ENCODE measurements at regions not wholly inside any gene's neighbourhood (a gene's known extent, or its start where the extent isn't known, plus 50 kb on each side); places are given as distances from the start of the nearest gene placed in this dataset.

DNA sequence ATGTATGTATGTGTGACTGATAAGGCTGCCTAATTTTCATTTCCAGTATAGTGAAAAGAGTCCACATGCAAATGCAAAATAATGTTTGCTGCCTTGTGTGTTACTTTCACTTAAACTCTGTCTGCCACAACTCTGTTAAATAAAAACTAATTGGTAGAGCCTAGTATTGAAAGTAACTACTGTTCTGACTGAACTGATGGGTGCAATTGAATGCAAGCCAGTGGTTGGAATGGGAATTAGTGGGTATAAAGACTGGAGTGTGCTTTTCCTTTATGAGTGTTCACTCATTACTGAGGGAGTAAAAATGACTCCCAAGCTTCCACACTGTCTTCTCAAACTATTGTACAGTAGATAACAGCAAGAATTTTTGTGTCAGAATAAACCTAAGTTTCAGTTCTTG is 571.0 kb downstream of the TMTC2 start:
- TF ChIP-seq, protein P1, sequence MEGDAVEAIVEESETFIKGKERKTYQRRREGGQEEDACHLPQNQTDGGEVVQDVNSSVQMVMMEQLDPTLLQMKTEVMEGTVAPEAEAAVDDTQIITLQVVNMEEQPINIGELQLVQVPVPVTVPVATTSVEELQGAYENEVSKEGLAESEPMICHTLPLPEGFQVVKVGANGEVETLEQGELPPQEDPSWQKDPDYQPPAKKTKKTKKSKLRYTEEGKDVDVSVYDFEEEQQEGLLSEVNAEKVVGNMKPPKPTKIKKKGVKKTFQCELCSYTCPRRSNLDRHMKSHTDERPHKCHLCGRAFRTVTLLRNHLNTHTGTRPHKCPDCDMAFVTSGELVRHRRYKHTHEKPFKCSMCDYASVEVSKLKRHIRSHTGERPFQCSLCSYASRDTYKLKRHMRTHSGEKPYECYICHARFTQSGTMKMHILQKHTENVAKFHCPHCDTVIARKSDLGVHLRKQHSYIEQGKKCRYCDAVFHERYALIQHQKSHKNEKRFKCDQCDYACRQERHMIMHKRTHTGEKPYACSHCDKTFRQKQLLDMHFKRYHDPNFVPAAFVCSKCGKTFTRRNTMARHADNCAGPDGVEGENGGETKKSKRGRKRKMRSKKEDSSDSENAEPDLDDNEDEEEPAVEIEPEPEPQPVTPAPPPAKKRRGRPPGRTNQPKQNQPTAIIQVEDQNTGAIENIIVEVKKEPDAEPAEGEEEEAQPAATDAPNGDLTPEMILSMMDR (IDR thresholded peaks at IDR 0.05) = no peak
- TF ChIP-seq EP300 (IDR thresholded peaks at IDR 0.05) = no peak

Measured in sigmoid colon (tissue), 4 donors.